ENCODE measurements at regions not wholly inside any gene's neighbourhood (a gene's known extent, or its start where the extent isn't known, plus 50 kb on each side); places are given as distances from the start of the nearest gene placed in this dataset.
"Not testable (repeated sequence)": the region's sequence is repeated elsewhere in the genome, so short reads cannot be mapped to it uniquely, and the experiment has no call there.

DNA sequence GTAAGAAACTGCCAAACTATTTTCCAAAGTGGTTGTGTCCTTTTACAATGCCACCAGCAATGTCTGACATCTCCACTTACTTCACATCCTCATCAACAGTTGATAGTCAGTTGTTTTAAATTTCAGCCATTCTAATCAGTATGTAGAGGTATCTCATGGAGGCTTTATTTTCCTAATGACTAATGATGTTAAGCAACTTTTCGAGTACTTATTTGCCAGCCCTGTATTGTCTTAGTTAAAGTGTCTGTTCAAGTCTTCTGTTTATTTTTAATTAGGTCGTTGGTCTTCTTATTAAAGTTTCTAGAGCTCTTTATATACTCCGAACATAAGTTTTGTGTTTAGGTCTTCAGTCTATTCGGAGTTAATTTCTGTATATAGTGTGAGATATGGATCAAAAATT lies 54.9 kb upstream of the NBPF12 start:
- not testable (repeated sequence) for DNase-seq

DNA sequence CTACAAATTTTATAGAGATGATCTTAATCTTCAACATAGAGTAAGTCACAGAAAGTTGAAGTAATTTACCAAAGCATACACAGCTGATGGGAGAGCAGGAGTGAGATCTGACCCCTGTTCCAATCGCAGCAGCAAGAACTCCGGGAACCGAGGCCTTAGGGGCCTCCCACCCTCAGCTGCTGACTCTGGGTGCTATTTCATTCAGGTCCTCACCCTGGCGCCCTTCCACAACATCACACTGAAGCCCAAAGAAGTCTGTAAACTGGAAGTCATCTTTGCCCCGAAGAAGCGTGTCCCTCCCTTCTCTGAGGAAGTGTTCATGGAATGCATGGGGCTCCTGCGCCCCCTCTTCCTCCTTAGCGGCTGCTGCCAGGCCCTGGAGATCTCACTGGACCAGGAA lies 57.0 kb upstream of the NBPF12 start:
- DNase-seq: not testable (repeated sequence)

DNA sequence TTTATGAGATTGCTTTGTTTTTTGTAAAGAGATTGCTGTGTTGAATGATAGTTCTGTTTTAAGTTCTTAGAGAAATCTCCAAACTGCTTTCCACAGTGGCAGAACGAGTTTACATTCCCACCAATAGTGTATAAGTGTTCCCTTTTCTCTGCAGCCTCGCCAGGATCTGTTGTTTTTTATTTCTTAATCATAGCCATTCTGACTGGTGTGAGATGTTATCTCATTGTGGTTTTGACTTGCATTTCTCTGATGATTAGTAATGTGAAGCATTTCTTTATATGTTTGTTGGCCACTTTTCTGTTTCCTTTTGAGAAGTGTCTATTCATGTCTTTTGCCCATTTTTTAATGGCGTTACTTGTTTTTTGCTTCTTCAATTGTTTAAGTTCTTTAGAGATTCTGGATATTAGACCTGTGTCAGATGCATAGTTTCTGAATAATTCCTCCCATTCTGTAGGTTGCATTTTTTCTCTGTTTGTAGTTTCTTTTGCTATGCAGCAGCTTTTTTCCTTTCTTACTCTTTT lies 74.3 kb upstream of the NBPF12 start:
- not testable (repeated sequence) for DNase-seq

DNA sequence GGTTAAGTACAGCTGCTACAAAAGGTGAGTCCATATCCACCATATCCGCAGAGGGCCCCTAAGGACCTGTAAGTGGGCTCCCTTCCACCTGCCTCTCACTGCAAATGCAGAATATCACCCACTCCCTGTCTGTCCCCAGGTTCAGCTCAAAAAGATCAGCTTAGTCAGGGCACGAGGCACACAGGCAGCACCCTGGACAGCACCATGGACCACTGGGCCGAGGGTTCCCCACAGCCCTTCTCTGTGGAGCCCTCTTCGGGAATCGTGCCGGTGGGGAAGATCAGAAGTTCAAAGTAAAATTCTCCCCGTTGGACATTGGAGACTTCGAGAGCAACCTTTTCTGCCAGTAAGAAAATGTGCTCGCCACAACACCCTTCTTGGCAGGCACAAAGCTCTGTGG lies 85.0 kb upstream of the NBPF12 start:
- not testable (repeated sequence) for DNase-seq

DNA sequence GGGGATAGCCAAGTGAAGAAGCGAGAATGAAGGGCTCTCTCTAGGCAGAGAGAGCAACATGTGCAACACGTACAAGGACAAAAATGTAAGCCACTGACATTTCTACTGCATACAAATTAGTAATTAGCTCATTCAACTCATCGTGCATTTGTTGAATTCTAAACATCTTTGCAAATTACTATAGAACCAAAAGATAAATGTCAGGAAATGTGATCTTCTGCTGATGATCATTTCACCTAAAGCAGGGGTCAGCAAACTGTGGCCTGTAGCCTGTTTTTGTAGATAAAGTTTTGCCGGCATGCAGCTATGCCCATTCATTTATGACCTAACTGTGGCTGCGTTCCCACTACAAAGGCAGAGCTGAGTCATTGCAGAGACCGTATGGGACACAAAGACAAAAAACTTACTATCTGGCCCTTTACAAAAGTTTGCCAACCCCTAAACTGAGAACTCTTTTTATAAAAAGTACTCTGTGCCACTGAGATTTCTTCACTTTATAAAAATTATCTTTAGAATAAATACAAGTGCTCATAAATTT lies 87.7 kb upstream of the NBPF12 start:
- not testable (repeated sequence) for DNase-seq

DNA sequence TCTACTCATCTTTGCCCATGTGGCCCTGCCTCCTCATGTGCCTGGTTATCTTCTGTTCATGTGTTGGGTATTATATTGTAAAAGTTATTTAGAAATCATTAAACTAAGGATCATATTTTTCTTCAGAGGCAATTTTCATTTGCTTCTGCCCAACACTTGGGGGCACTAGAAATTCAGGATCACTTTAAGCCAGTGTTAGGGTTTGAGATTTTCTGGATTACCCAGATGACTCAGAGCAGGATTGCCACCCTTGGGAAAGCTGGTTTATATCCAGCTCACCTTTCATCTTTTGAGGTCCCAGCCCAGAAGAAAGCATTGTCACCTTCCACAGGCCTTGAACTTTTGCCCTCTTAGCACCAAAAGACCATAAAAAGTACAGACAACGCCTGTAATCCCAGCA lies 99.4 kb upstream of the NBPF12 start:
- not testable (repeated sequence) for DNase-seq

DNA sequence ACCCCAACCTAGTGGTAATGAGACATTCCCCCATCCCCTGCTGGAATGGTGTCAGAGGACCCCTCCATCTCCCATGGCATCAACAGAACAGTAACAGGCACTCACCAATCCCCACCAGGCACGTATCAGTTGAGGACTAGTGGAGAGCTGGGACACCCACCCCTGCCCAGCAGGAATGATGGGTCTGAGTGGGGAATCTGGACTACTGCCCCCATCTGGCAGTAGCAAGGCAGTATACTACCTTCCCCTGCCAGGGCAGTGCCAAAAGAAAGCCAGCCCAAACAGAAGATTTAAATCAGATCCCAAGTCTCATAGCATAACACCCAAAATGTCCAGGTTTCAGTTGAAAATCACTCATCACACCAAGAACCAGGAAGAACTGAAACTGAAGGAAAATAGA lies 111.2 kb upstream of the NBPF12 start:
- DNase-seq: not testable (repeated sequence)

DNA sequence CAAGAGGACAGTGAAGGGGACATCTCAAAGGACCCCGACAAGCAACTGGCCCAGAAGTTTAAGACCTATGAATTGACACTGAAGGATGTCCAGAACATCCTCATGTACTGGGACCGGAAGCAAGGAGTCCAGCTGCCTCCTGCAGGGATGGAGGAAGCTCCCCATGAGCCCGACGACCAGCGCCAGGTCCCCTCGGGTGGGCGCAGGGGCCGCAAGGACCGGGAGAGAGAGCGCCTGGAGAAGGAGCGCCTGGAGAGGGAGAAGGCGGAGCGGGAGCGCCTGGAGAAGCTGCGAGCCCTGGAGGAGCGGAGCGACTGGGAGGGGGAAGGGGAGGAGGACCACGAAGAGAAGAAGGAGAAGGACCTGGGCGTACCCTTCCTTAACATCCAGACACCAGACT lies 143.9 kb upstream of the NBPF12 start:
- not testable (repeated sequence) for DNase-seq

DNA sequence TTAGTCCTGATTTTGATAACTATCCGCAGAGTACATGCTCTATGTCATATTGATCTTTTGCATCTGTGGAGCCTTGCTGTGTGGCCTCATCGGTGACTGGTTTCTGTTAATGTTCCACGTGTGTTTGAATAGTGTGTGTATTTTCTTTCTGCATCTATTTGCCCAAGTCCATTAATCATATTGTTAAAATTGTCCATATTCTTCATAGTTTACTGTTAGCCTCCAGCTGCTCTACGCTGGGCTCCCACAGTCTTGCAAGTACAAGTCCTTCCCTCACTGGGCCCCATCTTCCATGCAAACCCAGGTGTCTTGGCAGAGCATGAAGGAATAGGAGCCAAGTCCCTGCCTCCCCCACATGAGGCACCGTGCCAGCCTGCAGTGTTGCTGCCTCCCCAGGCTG lies 145.4 kb upstream of the NBPF12 start:
- DNase-seq: not testable (repeated sequence)

DNA sequence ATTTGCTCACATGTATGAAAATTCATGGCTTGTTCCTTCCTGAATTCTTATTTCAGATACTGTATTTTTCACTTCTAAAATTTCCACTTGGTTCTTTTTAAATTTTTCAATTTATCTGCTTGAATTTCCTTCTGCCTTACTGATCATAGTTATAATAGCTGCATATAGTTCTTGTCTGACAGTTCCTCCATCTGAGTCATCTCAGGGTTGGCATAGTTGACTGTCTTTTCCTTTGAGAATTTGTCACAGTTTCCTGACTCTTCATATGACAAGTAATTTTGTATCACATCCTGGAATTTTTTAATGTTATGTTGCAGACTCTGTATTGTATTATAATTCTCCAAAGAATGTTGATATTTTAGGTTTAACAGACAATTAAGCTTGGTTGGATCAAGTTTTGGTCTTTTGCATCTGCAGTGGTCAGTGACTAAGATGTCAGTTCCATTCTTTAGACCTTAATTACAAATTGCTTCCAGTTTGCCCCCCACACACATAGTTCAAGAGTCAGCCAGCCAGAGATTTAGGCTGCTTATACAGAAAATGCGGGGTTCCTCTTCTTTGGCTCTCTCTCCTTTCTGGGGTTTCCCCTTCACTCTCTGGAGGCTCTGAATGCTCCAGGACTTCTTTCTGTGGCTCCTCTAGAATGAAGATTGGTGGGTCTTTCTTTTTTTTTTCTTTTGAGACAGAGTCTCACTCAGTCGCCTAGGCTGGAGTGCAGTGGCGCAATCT lies 153.7 kb upstream of the NBPF12 start:
- not testable (repeated sequence) for DNase-seq

DNA sequence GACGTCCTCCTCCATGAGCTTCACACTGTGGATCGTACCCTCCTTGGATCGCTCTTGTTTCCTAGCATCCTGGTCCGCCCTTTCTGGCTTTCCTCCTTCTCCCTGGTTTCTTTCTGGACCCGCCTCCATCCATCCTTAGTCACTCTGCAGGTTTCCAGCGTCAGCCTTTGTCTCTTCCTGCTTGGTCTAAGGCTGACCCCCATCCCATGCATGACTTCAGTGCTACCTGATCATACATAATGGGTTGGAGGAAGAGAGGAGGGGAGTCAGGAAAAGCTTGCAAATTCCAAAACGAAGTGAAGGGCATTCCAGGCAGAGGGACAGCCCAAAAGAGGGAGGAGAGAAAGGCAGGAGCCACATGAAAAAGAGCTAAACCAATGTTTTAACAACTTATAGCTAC lies 156.9 kb upstream of the NBPF12 start:
- not testable (repeated sequence) for DNase-seq

DNA sequence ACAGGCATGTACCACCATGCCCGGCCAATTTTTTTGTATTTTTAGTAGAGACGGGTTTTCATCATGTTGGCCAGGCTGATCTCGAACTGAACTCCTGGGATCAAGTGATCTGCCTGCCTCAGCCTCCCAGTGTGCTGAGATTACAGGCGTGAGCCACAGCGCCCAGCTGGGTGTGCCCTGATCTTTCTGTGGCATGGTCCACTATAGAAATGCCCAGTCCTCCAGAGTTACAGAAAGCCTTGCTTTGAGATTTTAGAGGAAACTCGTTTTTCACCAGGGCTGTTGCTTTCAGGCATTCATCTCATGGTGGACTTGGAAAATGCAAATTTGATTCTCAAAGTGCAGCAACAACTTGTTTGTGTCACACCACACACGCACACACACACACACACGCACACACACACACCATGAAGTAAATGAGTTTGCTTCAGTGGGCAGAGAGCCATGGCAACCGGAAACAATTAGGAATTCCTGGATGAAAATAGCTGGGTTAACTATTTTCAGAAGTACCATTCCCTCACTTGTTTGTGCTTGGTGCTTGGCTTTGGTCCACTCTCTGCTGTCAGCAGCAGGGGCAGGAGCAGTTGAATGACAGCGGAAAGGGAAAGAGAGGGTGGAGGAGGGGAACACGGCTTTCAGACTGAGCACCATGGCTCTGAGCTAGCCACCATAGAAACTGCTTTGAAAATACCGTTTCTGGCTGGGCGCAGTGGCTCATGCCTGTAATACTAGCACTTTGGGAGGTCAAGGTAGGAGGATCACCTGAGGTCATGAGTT lies 160.1 kb upstream of the NBPF12 start:
- not testable (repeated sequence) for DNase-seq

DNA sequence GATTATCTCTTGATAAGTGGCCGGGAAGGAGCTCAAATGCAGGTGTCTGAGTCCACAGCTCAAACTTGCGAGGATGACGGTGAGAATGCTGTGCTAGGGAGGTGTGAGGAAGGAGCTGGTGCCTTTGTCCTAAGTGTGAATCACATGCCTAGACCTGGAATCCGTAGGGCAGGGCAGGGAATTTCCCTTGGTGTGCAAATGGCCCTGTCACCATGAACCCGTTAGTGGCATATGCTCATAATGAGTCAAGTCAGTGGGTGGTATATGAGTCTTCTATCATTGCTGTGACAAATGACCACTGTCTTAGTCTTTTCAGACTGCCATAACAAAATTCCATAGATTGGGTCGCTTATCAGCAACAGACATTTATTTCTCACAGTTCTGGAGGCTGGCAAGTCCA lies 163.1 kb upstream of the NBPF12 start:
- DNase-seq: not testable (repeated sequence)

DNA sequence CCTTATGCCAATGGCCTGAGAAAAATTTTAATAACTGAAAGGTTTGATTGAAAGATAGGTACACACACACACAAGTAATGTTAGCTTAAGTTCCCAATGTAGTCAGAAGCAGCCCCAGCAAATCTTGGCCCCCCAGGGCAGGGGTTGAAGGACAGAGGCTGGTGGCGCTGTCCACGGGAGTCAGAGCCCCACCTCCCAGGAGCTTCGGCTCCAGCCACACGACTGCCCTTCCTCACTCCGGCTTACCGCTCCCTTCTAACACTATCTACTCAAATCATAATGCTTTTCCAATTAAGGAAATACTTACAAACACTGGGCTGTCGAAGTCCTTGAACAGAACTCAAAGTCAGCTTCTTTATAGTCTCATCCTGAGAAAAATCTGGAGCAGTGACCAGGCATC lies 163.9 kb upstream of the NBPF12 start:
- DNase-seq: not testable (repeated sequence)

DNA sequence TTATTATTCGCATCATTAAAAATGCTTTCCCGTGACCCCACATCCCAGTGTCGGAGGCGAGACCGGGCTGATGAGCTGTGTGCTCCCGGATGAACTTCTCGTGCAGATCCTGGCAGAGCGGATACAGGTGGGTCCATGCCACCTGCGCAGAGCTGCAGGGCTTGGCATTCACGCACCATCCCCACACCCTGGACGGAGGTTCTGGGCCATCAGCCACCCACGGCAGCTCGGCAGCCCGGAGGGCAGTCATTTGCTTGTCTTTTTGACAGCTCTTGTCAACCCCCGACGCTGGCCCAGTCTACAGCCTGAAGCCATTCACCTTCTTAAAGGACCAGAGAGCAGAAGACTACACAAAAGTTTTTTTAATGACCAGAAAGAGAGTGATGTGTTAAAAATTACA lies 166.7 kb upstream of the NBPF12 start:
- DNase-seq: not testable (repeated sequence)

DNA sequence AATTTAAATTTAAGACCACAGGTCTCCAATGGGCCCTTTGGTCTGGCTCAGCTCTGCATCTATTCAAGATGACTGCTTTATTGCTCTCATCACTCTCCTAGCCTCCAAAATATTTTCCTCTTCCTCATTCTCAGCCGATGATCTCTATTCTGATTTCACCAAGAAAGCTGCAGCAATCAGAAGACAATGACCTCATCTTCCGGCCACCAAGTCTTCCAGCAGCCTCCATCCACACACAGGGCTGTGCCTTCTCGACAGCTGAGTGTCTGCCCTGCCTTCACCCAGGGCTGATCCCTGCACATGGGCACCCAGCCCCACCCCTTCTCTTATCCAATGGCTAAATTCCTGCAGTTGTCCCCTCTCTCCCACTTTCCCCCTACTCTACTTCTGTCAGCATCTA lies 167.1 kb upstream of the NBPF12 start:
- not testable (repeated sequence) for DNase-seq

DNA sequence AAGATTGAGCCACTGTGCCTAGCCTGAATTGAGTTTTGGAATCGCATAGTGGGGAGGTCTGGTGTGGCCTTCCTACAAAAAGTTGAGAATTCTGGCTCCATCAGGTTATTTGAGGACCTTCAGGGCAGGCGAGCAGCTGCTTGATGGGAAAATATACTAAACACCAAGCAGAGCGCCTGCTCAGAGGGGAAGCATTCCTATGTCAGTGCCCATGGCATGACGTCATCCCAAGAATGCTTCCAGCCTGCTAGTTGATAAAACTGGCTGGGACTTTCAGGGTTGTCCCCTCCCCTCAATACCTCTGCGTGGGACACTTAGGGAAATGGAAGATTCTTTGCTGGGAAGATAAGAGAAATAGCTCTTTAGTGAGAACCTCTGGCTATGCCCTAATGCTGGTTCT lies 174.9 kb upstream of the NBPF12 start:
- DNase-seq: not testable (repeated sequence)

DNA sequence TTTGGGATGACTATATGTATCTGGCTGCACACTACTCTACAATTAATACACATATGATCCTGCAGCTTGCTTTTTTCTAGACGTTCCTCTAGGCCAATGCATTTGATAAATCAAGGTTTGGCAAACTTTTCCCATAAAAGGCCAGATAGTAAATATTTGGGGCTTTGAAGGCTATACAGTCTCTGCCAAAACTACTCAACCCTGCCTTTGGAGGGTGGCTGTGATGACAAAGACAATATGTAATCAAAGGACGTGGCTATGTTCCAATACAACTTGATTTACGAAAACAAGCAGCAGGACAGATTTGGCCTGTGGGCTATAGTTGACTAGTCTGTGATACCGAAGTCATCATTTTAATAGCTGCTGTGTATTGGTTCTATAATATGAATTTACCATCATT lies 181.3 kb upstream of the NBPF12 start:
- DNase-seq: not testable (repeated sequence)

DNA sequence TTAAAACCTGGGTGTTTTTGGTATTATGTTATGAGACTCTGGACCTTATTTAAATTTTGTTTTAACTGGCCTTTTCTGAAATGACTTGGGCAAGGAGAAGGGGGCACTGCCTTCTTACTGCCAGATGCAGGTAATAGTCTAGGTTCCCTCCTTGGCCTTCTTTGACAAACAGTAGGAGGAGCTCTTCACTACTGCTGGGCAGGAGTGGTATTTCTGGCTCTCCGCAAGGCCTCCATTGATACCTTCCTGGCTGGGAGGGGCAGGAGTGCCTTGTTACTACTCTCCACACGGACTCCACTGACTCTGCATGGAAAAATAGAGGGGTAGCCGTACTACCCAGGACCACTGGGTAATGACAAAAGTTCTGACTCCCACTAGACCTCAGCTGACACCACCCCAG lies 189.4 kb upstream of the NBPF12 start:
- DNase-seq: not testable (repeated sequence)

DNA sequence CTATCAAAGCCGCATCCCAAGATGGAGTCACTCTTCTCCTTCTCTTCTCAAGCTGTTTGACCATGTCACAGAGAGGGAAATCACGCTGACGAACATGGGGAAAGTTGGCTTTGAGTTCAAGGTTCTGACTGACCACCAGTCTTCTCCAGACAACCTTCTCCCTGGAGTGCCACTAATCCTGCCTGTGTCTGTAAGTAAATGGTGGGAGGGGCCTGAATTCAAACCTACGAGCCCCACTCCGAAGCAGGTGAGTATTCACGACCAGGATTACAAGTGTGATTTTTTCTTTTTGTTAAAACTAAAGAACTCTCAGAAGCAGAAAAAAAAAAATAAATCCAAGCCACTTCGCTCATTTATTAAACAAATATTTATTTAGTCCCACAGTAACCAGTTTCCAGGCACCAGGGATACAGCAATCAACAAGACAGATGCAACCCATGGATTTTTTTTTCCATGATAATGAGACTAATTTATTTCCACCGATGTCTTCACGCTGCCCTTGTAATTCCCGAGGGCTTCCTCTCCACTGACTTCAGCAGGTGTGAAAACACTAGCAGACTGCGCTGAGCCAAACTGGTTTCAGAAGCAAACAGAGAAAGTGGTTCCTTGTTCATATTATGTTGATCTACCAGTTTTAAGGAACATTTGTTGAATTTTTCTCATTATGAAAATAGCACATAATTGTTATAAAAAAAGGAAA lies 206.0 kb upstream of the NBPF12 start:
- DNase-seq: not testable (repeated sequence)

DNA sequence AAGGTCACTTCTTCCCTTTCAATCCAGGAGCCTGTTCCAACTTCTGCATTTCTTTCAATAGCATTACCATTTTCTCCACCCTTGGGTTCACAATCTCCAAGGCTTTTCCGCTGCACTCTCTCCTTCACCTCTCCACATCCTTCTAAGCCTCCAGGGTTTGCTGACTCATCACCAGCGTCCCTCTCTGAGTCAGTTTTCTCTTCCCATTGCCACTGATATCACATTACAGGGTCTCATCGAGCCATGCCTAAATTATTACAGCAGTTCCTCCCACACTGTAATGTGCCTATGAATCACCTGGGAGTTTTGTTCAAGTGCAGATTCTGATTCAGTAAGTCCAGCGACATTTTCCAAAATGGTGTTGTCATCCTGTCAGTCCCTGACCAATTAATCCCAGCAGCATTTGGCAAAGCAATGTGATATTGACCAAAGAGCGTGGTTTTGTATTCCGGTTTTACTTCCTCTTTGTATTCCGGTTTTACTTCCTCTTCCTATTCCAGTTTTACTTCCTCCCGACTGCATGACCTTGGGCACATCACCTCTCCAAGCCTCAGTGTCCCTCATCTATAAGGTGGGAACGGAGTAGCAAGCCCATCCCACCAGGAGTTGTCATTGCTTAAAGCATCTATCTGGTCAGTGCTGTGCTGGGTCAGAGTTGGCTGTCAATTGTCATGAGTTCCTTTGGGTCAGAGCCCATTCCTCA lies 208.3 kb upstream of the NBPF12 start:
- not testable (repeated sequence) for DNase-seq

DNA sequence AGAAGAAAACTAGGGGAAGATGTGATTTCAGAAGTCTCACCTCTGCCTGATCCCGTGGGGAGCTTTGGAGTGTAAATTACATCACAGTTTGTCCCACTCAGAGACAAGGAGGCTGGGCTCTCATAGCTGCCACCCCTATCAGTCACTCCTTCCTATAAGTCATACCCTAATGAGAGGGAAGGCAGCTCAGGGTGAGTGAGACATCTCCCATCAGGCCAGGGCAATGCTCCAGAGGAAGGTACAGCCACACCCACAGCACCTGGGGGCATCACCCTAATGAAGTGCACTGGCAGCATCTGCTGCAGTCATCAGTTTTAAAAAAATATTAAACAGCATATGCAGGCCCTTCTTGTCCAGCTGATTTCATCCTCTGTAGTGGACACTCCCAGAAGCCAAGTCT lies 223.1 kb upstream of the NBPF12 start:
- DNase-seq: not testable (repeated sequence)
